ENCODE measurements at regions not wholly inside any gene's neighbourhood (a gene's known extent, or its start where the extent isn't known, plus 50 kb on each side); places are given as distances from the start of the nearest gene placed in this dataset.

DNA sequence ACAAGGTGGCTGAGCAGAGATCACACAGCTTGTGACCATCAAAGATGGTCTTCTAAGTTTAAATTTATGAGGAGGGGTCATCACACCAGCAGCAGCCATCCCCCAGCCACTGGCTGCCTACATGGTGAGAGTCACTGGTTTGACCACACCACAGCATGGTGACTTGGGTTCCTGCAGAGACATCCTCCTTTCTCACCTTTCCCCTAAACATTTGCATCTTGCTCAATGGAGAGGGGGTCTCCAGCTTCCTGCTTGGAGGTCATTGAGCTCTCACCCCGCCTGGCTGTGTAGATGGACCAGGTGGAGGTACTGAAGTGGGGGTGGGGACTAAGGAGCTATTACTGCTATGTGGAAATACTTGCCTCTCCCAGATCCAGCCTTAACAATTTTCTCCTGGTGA is 247.6 kb upstream of the ARGLU1 start:
- CTCF ChIA-PET = no interaction called here
- TF ChIP-seq, protein P1, sequence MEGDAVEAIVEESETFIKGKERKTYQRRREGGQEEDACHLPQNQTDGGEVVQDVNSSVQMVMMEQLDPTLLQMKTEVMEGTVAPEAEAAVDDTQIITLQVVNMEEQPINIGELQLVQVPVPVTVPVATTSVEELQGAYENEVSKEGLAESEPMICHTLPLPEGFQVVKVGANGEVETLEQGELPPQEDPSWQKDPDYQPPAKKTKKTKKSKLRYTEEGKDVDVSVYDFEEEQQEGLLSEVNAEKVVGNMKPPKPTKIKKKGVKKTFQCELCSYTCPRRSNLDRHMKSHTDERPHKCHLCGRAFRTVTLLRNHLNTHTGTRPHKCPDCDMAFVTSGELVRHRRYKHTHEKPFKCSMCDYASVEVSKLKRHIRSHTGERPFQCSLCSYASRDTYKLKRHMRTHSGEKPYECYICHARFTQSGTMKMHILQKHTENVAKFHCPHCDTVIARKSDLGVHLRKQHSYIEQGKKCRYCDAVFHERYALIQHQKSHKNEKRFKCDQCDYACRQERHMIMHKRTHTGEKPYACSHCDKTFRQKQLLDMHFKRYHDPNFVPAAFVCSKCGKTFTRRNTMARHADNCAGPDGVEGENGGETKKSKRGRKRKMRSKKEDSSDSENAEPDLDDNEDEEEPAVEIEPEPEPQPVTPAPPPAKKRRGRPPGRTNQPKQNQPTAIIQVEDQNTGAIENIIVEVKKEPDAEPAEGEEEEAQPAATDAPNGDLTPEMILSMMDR (IDR thresholded peaks at IDR 0.05; ENCODE audit: control extremely low read depth, extremely low read depth, low read depth, missing control alignments) = no peak

DNA sequence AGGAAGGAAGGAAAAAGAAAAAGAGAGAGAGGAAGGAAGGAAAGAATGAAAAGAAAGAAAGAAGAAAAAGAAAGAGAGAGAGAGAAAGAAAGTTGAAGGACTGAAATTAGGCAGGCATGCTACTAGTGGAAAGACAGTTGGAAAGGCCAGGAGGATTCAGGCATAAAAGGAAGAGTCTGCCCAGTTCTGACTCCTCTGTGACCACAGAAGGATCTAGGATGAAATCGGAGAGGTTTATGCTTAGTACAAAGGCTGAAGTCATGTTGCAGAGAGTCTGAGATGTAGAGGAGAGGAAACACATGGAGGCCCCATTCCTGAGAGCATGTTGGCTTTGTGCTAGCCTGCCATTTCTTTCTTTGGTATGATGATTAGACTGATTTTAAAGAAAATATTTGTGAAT is 246.5 kb upstream of the ARGLU1 start:
- ChIA-PET CTCF (no interaction called here), POLR2A (no interaction called here)
- TF ChIP-seq, protein P1 (IDR thresholded peaks at IDR 0.05; ENCODE audit: control extremely low read depth, extremely low read depth, low read depth, missing control alignments) = no peak
- DNase-seq (ENCODE audit: extremely low spot score) = no peak

More for the DNA sequence above, 247.6 kb upstream of the ARGLU1 start:
- POLR2A ChIA-PET = no interaction called here
- DNase-seq (ENCODE audit: extremely low spot score) = no peak

DNA sequence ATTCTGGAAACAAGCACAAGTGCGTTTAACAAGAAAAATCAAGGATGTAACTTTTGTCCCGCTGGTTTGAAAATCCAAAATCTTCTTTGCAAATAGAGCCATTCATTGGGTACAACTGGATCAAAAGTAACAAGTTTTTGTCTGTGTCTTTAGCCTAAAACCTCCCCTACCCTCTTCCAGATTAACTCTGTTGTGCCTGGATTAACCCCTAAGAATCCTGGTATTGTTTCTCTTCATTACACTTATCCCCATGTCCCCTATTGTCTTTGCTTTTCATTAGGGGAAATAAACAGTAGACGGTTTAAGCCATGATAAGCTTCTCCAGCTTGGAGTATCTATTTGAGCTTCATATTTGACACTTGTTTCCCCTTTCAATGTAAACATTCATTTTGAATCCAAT is 242.1 kb upstream of the ARGLU1 start:
- no peak for DNase-seq (ENCODE audit: extremely low spot score)
- ChIA-PET CTCF (no interaction called here), POLR2A (no interaction called here)
- TF ChIP-seq, protein P1 (IDR thresholded peaks at IDR 0.05; ENCODE audit: control extremely low read depth, extremely low read depth, low read depth, missing control alignments) = no peak

DNA sequence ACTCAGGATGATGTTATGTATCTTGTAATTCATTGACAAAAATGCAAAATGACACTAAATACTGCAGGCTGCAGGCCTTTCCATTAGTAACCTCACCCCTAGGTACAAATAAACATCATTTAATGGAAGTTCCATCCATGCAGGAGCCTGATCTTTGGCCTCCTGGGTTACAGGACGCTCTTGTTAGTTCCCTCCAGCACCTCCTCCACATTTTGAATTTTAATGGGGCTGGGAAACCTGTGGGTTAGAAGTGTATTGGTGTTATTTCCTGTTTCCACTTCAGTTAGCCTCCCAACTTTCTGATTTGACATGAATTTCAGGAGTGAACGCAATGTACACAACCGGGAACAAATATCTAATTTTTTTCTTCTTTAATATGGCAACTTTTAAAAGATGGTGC is 237.1 kb upstream of the ARGLU1 start:
- no peak for DNase-seq (ENCODE audit: extremely low spot score)
- ChIA-PET CTCF (no interaction called here), POLR2A (no interaction called here)
- TF ChIP-seq, protein P1 (IDR thresholded peaks at IDR 0.05; ENCODE audit: control extremely low read depth, extremely low read depth, low read depth, missing control alignments) = no peak

DNA sequence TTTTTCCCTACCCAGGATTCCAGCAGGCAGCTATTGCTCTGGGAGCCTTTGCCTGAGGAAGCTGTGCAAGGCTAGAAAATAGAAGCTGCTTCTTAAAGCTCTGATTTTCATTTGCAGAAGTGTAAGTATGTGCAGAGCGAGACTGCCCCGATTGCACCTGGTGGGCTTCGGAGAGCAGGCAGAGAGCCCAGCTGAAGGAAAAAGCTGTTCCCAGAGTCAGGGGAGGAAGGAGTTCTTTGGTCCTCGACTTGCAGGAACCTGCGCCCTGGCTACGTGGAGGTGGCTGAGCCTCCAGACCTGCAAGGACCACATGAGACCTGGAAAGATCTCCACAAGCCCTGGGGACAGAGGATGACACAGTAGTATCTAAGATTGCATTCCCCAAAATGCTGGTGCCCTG is 235.0 kb upstream of the ARGLU1 start:
- no peak for DNase-seq (ENCODE audit: extremely low spot score)
- TF ChIP-seq, protein P1 (IDR thresholded peaks at IDR 0.05; ENCODE audit: control extremely low read depth, extremely low read depth, low read depth, missing control alignments) = no peak
- CTCF ChIA-PET = no interaction called here
- POLR2A ChIA-PET = no interaction called here

DNA sequence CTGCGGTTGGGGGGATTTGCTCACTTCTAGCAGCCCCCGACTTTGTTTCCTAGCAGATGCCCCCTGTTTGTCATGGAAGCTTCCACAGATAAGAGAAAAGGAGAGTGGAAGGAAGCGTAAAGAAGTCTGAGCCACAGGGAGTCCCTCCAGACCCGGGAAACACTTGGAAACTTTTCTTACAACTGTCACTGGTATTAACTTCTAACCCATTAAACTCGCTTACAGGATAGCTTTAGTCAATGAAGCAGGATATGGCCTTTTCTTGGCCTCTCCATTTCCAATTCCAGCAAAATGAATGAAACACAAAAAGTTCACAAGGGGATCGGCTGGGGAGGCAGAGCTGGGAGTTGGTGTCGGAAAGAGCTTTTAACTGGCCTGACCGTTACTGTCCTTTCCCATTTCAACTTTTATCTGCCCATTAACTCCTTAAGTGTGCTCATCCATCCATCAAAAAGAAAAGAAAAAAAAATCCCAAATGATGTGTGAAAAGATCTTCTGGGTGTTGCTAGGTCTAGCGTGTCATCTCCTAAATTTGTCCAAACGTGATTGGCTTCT is 231.9 kb upstream of the ARGLU1 start:
- POLR2A ChIA-PET = no interaction called here

More for the DNA sequence above, 231.9 kb upstream of the ARGLU1 start:
- CTCF ChIA-PET = no interaction called here
- DNase-seq (ENCODE audit: extremely low spot score) = no peak
- TF ChIP-seq, protein P1 (IDR thresholded peaks at IDR 0.05; ENCODE audit: control extremely low read depth, extremely low read depth, low read depth, missing control alignments) = no peak
